ENCODE measurements at regions not wholly inside any gene's neighbourhood (a gene's known extent, or its start where the extent isn't known, plus 50 kb on each side); places are given as distances from the start of the nearest gene placed in this dataset.
"Not testable (repeated sequence)": the region's sequence is repeated elsewhere in the genome, so short reads cannot be mapped to it uniquely, and the experiment has no call there.

- Histone ChIP-seq H3K4me3 (ENCODE audit: low read length in 3 of 3) (no peak overlapping the region), H3K9me3 (ENCODE audit: control insufficient read depth in 3 of 3, low read length in 3 of 3) (no peaks in the 10 kb centered on the region), H3K27me3 (ENCODE audit: control insufficient read depth in 3 of 3, insufficient read depth in 3 of 3, low read length in 3 of 3) (peaks cover 0 to 7% (median 4%) of the 10 kb centered on the region in 3 donors), H3K4me1 (ENCODE audit: control insufficient read depth in 3 of 3, insufficient read depth in 3 of 3, low read length in 3 of 3) (no peaks in the 10 kb centered on the region), H3K27ac (ENCODE audit: low read depth, low read length) (no peak overlapping the region), H3K36me3 (ENCODE audit: control insufficient read depth in 3 of 3, insufficient read depth in 3 of 3, low read length in 3 of 3) (no peaks in the 10 kb centered on the region), H3K9ac (ENCODE audit: low read depth in 1 of 3, low read length in 3 of 3) (no peak overlapping the region)
Measured at GRCh38 chrX:964831-965416, 247.5 kb downstream of the CRLF2 start.

DNA sequence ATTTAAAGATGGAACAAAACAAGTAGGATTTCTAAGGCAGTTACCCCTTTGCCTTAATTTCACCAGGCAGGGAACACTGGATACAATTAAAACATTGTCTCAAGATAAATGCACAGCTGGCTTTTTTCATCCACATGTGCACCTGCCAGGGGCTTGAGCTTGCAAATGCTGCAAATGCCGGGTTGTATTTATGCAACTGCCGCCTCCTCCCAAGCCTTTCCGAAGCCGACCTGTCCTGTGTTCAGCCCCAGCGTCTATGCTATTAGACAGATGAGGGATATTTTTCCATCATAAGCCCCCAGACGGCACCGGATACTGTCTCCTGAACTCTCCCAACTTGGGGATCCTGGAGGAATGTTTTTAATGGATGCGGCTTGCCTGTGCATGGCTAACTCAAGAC is 251.6 kb downstream of the CRLF2 start:
- Histone ChIP-seq H3K4me1 (ENCODE audit: control insufficient read depth in 3 of 3, insufficient read depth in 3 of 3, low read length in 3 of 3) (no peaks in the 10 kb centered on the region), H3K9ac (ENCODE audit: low read depth in 1 of 3, low read length in 3 of 3) (no peak overlapping the region), H3K27ac (ENCODE audit: low read depth, low read length) (no peak overlapping the region), H3K36me3 (ENCODE audit: control insufficient read depth in 3 of 3, insufficient read depth in 3 of 3, low read length in 3 of 3) (no peaks in the 10 kb centered on the region), H3K4me3 (ENCODE audit: low read length in 3 of 3) (no peak overlapping the region), H3K27me3 (ENCODE audit: control insufficient read depth in 3 of 3, insufficient read depth in 3 of 3, low read length in 3 of 3) (peaks cover 0 to 6% (median 0%) of the 10 kb centered on the region in 3 donors), H3K9me3 (ENCODE audit: control insufficient read depth in 3 of 3, low read length in 3 of 3) (no peaks in the 10 kb centered on the region)

- H3K27me3 ChIP-seq (ENCODE audit: control insufficient read depth in 3 of 3, insufficient read depth in 3 of 3, low read length in 3 of 3), result peaks cover 0 to 3% (median 0%) of the 10 kb centered on the region in 3 donors
- H3K27ac ChIP-seq (ENCODE audit: low read depth, low read length), result no peak overlapping the region
- peaks cover 0 to 7% (median under 1%) of the 10 kb centered on the region in 3 donors for H3K9me3 ChIP-seq (ENCODE audit: control insufficient read depth in 3 of 3, low read length in 3 of 3)
- no peaks in the 10 kb centered on the region for H3K4me1 ChIP-seq (ENCODE audit: control insufficient read depth in 3 of 3, insufficient read depth in 3 of 3, low read length in 3 of 3)
- no peaks in the 10 kb centered on the region for H3K36me3 ChIP-seq (ENCODE audit: control insufficient read depth in 3 of 3, insufficient read depth in 3 of 3, low read length in 3 of 3)
- H3K4me3 ChIP-seq (ENCODE audit: low read length in 3 of 3), result no peak overlapping the region
- no peak overlapping the region for H3K9ac ChIP-seq (ENCODE audit: low read depth in 1 of 3, low read length in 3 of 3)
Measured at GRCh38 chrX:959595-959994, 252.9 kb downstream of the CRLF2 start.

DNA sequence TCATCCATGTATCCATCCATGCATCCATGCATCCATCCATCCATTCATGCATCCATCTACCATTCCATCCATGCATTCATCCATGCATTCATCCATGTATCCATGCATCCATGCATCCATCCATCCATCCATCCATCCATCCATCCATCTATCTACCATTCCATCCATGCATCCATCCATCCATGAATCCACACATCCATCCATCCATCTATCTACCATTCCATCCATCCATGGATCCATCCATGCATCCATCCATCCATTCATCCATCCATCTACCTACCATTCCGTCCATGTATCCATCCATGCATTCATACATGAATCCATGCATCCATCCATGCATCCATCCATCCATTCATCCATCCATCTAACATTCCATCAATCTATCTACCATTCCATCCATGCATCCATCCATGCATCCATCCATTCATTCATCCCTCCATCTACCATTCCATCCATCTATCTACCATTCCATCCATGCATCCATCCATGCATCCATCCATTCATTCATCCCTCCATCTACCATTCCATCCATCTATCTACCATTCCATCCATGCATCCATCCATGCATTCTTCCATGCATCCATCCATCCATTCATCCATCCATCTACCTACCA is 257.2 kb downstream of the CRLF2 start:
- H3K4me3 ChIP-seq (ENCODE audit: low read length in 3 of 3); H3K9ac ChIP-seq (ENCODE audit: low read depth in 1 of 3, low read length in 3 of 3); H3K27me3 ChIP-seq (ENCODE audit: control insufficient read depth in 3 of 3, insufficient read depth in 3 of 3, low read length in 3 of 3); H3K9me3 ChIP-seq (ENCODE audit: control insufficient read depth in 3 of 3, low read length in 3 of 3); H3K4me1 ChIP-seq (ENCODE audit: control insufficient read depth in 3 of 3, insufficient read depth in 3 of 3, low read length in 3 of 3); H3K27ac ChIP-seq (ENCODE audit: low read depth, low read length); H3K36me3 ChIP-seq (ENCODE audit: control insufficient read depth in 3 of 3, insufficient read depth in 3 of 3, low read length in 3 of 3): not testable (repeated sequence)

GRCh38 chrX:953879-954482 is 258.5 kb downstream of the CRLF2 start:
- Histone ChIP-seq H3K4me3 (ENCODE audit: low read length in 3 of 3) (no peak overlapping the region), H3K36me3 (ENCODE audit: control insufficient read depth in 3 of 3, insufficient read depth in 3 of 3, low read length in 3 of 3) (no peaks in the 10 kb centered on the region), H3K9me3 (ENCODE audit: control insufficient read depth in 3 of 3, low read length in 3 of 3) (peaks cover 0 to 7% (median 2%) of the 10 kb centered on the region in 3 donors), H3K27ac (ENCODE audit: low read depth, low read length) (no peak overlapping the region), H3K9ac (ENCODE audit: low read depth in 1 of 3, low read length in 3 of 3) (no peak overlapping the region), H3K4me1 (ENCODE audit: control insufficient read depth in 3 of 3, insufficient read depth in 3 of 3, low read length in 3 of 3) (no peaks in the 10 kb centered on the region), H3K27me3 (ENCODE audit: control insufficient read depth in 3 of 3, insufficient read depth in 3 of 3, low read length in 3 of 3) (peaks cover 0 to 2% (median 0%) of the 10 kb centered on the region in 3 donors)

- no peaks in the 10 kb centered on the region for H3K36me3 ChIP-seq (ENCODE audit: control insufficient read depth in 3 of 3, insufficient read depth in 3 of 3, low read length in 3 of 3)
- H3K27me3 ChIP-seq (ENCODE audit: control insufficient read depth in 3 of 3, insufficient read depth in 3 of 3, low read length in 3 of 3), result no peaks in the 10 kb centered on the region
- H3K27ac ChIP-seq (ENCODE audit: low read depth, low read length), result no peak overlapping the region
- no peaks in the 10 kb centered on the region for H3K4me1 ChIP-seq (ENCODE audit: control insufficient read depth in 3 of 3, insufficient read depth in 3 of 3, low read length in 3 of 3)
- H3K4me3 ChIP-seq (ENCODE audit: low read length in 3 of 3), result no peak overlapping the region
- no peak overlapping the region for H3K9ac ChIP-seq (ENCODE audit: low read depth in 1 of 3, low read length in 3 of 3)
- H3K9me3 ChIP-seq (ENCODE audit: control insufficient read depth in 3 of 3, low read length in 3 of 3), result peaks cover 0 to 7% (median 2%) of the 10 kb centered on the region in 3 donors
Measured at GRCh38 chrX:952816-953215, 259.6 kb downstream of the CRLF2 start.

DNA sequence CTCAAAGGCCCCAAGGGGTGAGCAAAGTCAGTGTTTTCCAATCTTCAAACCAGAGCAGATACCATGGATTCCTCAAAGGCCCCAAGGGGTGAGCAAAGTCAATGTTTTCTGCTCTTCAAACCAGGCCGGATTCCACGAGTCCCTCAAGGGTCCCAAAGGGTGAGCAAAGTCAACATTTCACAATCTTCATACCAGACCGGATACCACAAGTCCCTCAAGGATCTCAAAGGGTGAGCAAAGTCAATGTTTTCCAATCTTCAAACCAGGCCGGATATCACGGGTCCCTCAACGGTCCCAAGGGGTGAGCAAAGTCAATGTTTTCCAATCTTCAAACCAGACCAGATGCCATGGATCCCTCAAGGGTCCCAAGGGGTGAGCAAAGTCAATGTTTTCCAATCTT is 265.2 kb downstream of the CRLF2 start:
- not testable (repeated sequence) for H3K36me3 ChIP-seq (ENCODE audit: control insufficient read depth in 3 of 3, insufficient read depth in 3 of 3, low read length in 3 of 3); H3K9me3 ChIP-seq (ENCODE audit: control insufficient read depth in 3 of 3, low read length in 3 of 3); H3K9ac ChIP-seq (ENCODE audit: low read depth in 1 of 3, low read length in 3 of 3); H3K4me3 ChIP-seq (ENCODE audit: low read length in 3 of 3); H3K4me1 ChIP-seq (ENCODE audit: control insufficient read depth in 3 of 3, insufficient read depth in 3 of 3, low read length in 3 of 3); H3K27ac ChIP-seq (ENCODE audit: low read depth, low read length); H3K27me3 ChIP-seq (ENCODE audit: control insufficient read depth in 3 of 3, insufficient read depth in 3 of 3, low read length in 3 of 3)

- no peak overlapping the region for H3K9ac ChIP-seq (ENCODE audit: low read depth in 1 of 3, low read length in 3 of 3)
- H3K4me3 ChIP-seq (ENCODE audit: low read length in 3 of 3), result no peak overlapping the region
- H3K4me1 ChIP-seq (ENCODE audit: control insufficient read depth in 3 of 3, insufficient read depth in 3 of 3, low read length in 3 of 3), result no peaks in the 10 kb centered on the region
- peaks cover 0 to 6% (median 5%) of the 10 kb centered on the region in 3 donors for H3K27me3 ChIP-seq (ENCODE audit: control insufficient read depth in 3 of 3, insufficient read depth in 3 of 3, low read length in 3 of 3)
- no peaks in the 10 kb centered on the region for H3K36me3 ChIP-seq (ENCODE audit: control insufficient read depth in 3 of 3, insufficient read depth in 3 of 3, low read length in 3 of 3)
- H3K9me3 ChIP-seq (ENCODE audit: control insufficient read depth in 3 of 3, low read length in 3 of 3), result peaks cover 0 to 2% (median 0%) of the 10 kb centered on the region in 3 donors
- H3K27ac ChIP-seq (ENCODE audit: low read depth, low read length), result no peak overlapping the region
Measured at GRCh38 chrX:943035-943434, 269.4 kb downstream of the CRLF2 start.

DNA sequence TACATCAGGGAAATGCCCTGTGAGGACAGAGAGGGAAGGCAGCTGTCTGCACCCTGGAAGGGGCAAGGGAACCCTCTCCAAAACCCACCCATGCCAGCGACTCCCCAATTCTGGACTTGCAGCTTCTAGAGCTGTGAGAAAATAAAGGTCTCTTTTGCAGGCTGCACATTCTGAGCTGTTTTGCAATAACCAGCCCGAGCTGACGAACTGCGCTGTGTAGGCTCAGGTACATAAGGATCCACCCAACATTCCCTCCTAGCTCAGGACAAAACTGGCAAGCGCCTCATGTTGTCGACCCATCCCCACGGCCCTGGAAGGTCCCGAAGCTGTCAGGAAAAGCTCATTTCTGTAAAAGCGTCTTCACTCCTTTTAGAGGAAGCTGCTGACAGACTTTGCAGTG is 271.8 kb downstream of the CRLF2 start:
- peaks cover 0 to 6% (median 5%) of the 10 kb centered on the region in 3 donors for H3K27me3 ChIP-seq (ENCODE audit: control insufficient read depth in 3 of 3, insufficient read depth in 3 of 3, low read length in 3 of 3)
- H3K9ac ChIP-seq (ENCODE audit: low read depth in 1 of 3, low read length in 3 of 3), result no peak overlapping the region
- H3K4me3 ChIP-seq (ENCODE audit: low read length in 3 of 3), result no peak overlapping the region

DNA sequence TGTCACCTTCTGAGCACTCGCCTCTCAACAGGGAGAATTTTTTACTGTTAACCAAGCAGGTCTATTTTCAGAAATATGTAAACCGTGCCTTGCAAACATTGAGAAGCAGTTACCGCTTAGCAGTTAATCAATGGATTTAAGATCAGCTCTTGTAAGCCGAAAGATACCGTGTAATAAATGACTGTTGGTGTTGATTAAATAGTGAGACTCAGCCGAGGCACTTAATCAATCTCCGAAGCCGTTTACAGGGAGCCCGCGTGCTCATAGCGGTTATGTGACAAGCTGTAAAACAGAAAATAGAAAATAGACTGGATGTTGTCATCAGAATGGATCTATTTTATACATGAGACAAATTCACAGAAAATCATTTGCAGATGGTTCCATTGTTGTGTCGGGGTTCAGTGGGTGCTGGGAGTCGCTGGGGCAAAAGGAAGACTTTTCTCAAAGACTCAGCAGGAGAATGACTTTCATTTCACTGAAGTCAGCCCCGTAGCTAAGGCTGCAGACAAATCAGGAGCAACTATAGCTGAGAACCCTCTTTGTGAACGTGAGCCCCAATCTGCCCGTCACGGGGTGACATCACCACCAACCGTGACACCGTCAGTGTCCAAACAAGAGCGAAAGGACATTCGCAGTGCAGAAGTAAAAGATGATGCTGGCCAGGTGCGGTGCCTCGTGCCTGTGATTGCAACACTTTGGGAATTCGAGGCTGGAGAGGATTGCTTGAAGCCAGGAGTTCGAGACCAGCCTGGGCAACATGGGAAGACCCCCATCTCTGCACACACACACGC is 275.3 kb downstream of the CRLF2 start:
- Histone ChIP-seq H3K9ac (ENCODE audit: low read depth in 1 of 3, low read length in 3 of 3) (no peak overlapping the region), H3K27ac (ENCODE audit: low read depth, low read length) (no peak overlapping the region), H3K4me1 (ENCODE audit: control insufficient read depth in 3 of 3, insufficient read depth in 3 of 3, low read length in 3 of 3) (no peaks in the 10 kb centered on the region), H3K4me3 (ENCODE audit: low read length in 3 of 3) (no peak overlapping the region), H3K36me3 (ENCODE audit: control insufficient read depth in 3 of 3, insufficient read depth in 3 of 3, low read length in 3 of 3) (no peaks in the 10 kb centered on the region), H3K9me3 (ENCODE audit: control insufficient read depth in 3 of 3, low read length in 3 of 3) (no peaks in the 10 kb centered on the region), H3K27me3 (ENCODE audit: control insufficient read depth in 3 of 3, insufficient read depth in 3 of 3, low read length in 3 of 3) (peaks cover 0 to 6% (median 5%) of the 10 kb centered on the region in 3 donors)

More for the DNA sequence above, 271.8 kb downstream of the CRLF2 start:
- H3K9me3 ChIP-seq (ENCODE audit: control insufficient read depth in 3 of 3, low read length in 3 of 3), result no peaks in the 10 kb centered on the region
- no peaks in the 10 kb centered on the region for H3K36me3 ChIP-seq (ENCODE audit: control insufficient read depth in 3 of 3, insufficient read depth in 3 of 3, low read length in 3 of 3)
- H3K4me1 ChIP-seq (ENCODE audit: control insufficient read depth in 3 of 3, insufficient read depth in 3 of 3, low read length in 3 of 3), result no peaks in the 10 kb centered on the region
- no peak overlapping the region for H3K27ac ChIP-seq (ENCODE audit: low read depth, low read length)

Measured in skeletal muscle tissue (tissue), 3 donors.